Left ventricle myocardium inferior (tissue), 1 donor: ENCODE measurements at regions not wholly inside any gene's neighbourhood (a gene's known extent, or its start where the extent isn't known, plus 50 kb on each side); places are given as distances from the start of the nearest gene placed in this dataset.

Source experiments
- DNase-seq: peaks from one replicate; pipeline ENCODE4 v3.0.0-alpha.2; 2020
- H3K27ac ChIP-seq: fragments of 200-600 bp; replicated peaks from 2 replicates; pipeline ENCODE4 v1.8.0; 2021
- H3K27me3 ChIP-seq: fragments of 200-600 bp; 2 replicates; pipeline ENCODE4 v1.8.0; 2021; ENCODE audit warnings: low read depth
- H3K36me3 ChIP-seq: fragments of 200-600 bp; 2 replicates; pipeline ENCODE4 v1.8.0; 2021
- H3K4me1 ChIP-seq: fragments of 200-600 bp; 2 replicates; pipeline ENCODE4 v1.8.0; 2021
- H3K4me3 ChIP-seq: fragments of 200-600 bp; 2 replicates; pipeline ENCODE4 v1.8.0; 2021; ENCODE audit warnings: mild to moderate bottlenecking, moderate library complexity
- H3K9me3 ChIP-seq: fragments of 200-600 bp; replicated peaks from 2 replicates; pipeline ENCODE4 v1.8.0; 2021
- CTCF ChIP-seq: fragments of 200-600 bp; IDR thresholded peaks from 2 replicates; pipeline ENCODE4 v1.8.0; 2021; ENCODE audit warnings: antibody characterized with exemption, mild to moderate bottlenecking, borderline replicate concordance
- intact Hi-C: fragments of 100-400 bp; cut with micrococcal nuclease; formaldehyde crosslinking; loops from one replicate; pipeline ENCODE4 v1.11.0; 2022
- donor health status: DM: no; HTN: yes; CAD: no; lungs with severe emphysema.

- intact Hi-C loops: no loop called here
- no peak for DNase-seq
- no peak for TF ChIP-seq CTCF
Observed at GRCh38 chr1:72759486-72759885, 477.1 kb upstream of the NEGR1 start.

GRCh38 chr1:72757843-72758242 is 475.5 kb upstream of the NEGR1 start:
- no peak for TF ChIP-seq CTCF

More at GRCh38 chr1:72759486-72759885, 477.1 kb upstream of the NEGR1 start:
- Histone ChIP-seq H3K9me3 (peaks cover 4% of the 10 kb centered on the region), H3K4me3 (no peak overlapping the region), H3K27me3 (no peaks in the 10 kb centered on the region), H3K36me3 (no peaks in the 10 kb centered on the region), H3K27ac (no peak overlapping the region), H3K4me1 (no peaks in the 10 kb centered on the region)

GRCh38 chr1:72745413-72745812 is 463.1 kb upstream of the NEGR1 start:
- DNase-seq: no peak
- no peaks in the 10 kb centered on the region for H3K27me3 ChIP-seq
- H3K27ac ChIP-seq: no peak overlapping the region
- no peaks in the 10 kb centered on the region for H3K36me3 ChIP-seq
- intact Hi-C loops: no loop called here
- H3K4me3 ChIP-seq: no peak overlapping the region
- H3K9me3 ChIP-seq: no peaks in the 10 kb centered on the region
- TF ChIP-seq CTCF: no peak
- no peaks in the 10 kb centered on the region for H3K4me1 ChIP-seq

More at GRCh38 chr1:72757843-72758242, 475.5 kb upstream of the NEGR1 start:
- no peak for DNase-seq
- intact Hi-C loops: no loop called here
- no peaks in the 10 kb centered on the region for H3K27me3 ChIP-seq
- peaks cover 4% of the 10 kb centered on the region for H3K9me3 ChIP-seq
- no peaks in the 10 kb centered on the region for H3K4me1 ChIP-seq
- no peak overlapping the region for H3K4me3 ChIP-seq
- H3K36me3 ChIP-seq: no peaks in the 10 kb centered on the region
- no peak overlapping the region for H3K27ac ChIP-seq

- Histone ChIP-seq H3K4me1 (no peaks in the 10 kb centered on the region), H3K36me3 (no peaks in the 10 kb centered on the region), H3K27ac (no peak overlapping the region), H3K4me3 (no peak overlapping the region), H3K27me3 (no peaks in the 10 kb centered on the region), H3K9me3 (peaks cover 26% of the 10 kb centered on the region)
- no peak for DNase-seq
- no peak for TF ChIP-seq CTCF
- intact Hi-C loops: no loop called here
Observed at GRCh38 chr1:72734415-72734814, 452.1 kb upstream of the NEGR1 start.

- TF ChIP-seq CTCF: no peak
- H3K27me3 ChIP-seq: peaks cover 8% of the 10 kb centered on the region
- H3K9me3 ChIP-seq: peaks cover 14% of the 10 kb centered on the region
- no peaks in the 10 kb centered on the region for H3K36me3 ChIP-seq
- no peak overlapping the region for H3K27ac ChIP-seq
- H3K4me1 ChIP-seq: no peaks in the 10 kb centered on the region
- DNase-seq: no peak
- H3K4me3 ChIP-seq: no peak overlapping the region
- intact Hi-C loops: no loop called here
Observed at GRCh38 chr1:72724951-72725861, 442.9 kb upstream of the NEGR1 start.
